Endodermal cell (in vitro differentiated cells): ENCODE measurements at regions not wholly inside any gene's neighbourhood (a gene's known extent, or its start where the extent isn't known, plus 50 kb on each side); places are given as distances from the start of the nearest gene placed in this dataset.

Source experiments
- DNase-seq: peaks from one replicate; pipeline ENCODE4 v3.0.0-alpha.2; 2017
- H3K27ac ChIP-seq: 2 replicates; pipeline ENCODE4 v1.5.1; 2013; ENCODE audit warnings: mild to moderate bottlenecking, low read depth, low read length, moderate library complexity
- H3K27me3 ChIP-seq: 2 replicates; pipeline ENCODE4 v1.6.1; 2013; ENCODE audit warnings: mild to moderate bottlenecking, low read length, moderate library complexity; ENCODE audit not compliant: insufficient read depth, control insufficient read depth, poor library complexity, severe bottlenecking
- H3K36me3 ChIP-seq: 2 replicates; pipeline ENCODE4 v1.7.0; 2013; ENCODE audit warnings: mild to moderate bottlenecking, low read length, moderate library complexity; ENCODE audit not compliant: control insufficient read depth, insufficient read depth
- H3K4me1 ChIP-seq: one replicate; pipeline ENCODE4 v1.7.0; 2013; ENCODE audit warnings: low read length; ENCODE audit not compliant: control insufficient read depth, insufficient read depth
- H3K4me3 ChIP-seq: 2 replicates; pipeline ENCODE4 v1.5.1; 2013; ENCODE audit warnings: mild to moderate bottlenecking, low read length, moderate library complexity
- H3K9ac ChIP-seq: 2 replicates; pipeline ENCODE4 v1.6.1; 2013; ENCODE audit warnings: mild to moderate bottlenecking, low read length, moderate library complexity; ENCODE audit not compliant: poor library complexity, severe bottlenecking; ENCODE audit errors: extremely low read depth
- H3K9me3 ChIP-seq: 2 replicates; pipeline ENCODE4 v1.6.1; 2013; ENCODE audit warnings: mild to moderate bottlenecking, low read length, moderate library complexity; ENCODE audit not compliant: control insufficient read depth
- H3K27ac Mint-ChIP-seq: 2 replicates; pipeline ENCODE4 v1.8.0; 2020; ENCODE audit warnings: mixed read lengths
- H3K27me3 Mint-ChIP-seq: 2 replicates; pipeline ENCODE4 v1.8.0; 2021; ENCODE audit warnings: mild to moderate bottlenecking, mixed read lengths; ENCODE audit not compliant: insufficient read depth
- H3K36me3 Mint-ChIP-seq: 2 replicates; pipeline ENCODE4 v1.8.0; 2020; ENCODE audit warnings: low read depth, mixed read lengths
- H3K4me1 Mint-ChIP-seq: 2 replicates; pipeline ENCODE4 v1.8.0; 2020; ENCODE audit warnings: mixed read lengths
- H3K4me3 Mint-ChIP-seq: 2 replicates; pipeline ENCODE4 v1.8.0; 2020; ENCODE audit warnings: mild to moderate bottlenecking, moderate library complexity, mixed read lengths
- H3K9me3 Mint-ChIP-seq: 2 replicates; pipeline ENCODE4 v1.8.0; 2020; ENCODE audit warnings: mild to moderate bottlenecking, mixed read lengths
- CTCF ChIP-seq: fragments of 200-600 bp; sonication (generic); conservative IDR thresholded peaks from 2 replicates; pipeline ENCODE4 v1.5.0; 2021; ENCODE audit warnings: antibody characterized with exemption, mild to moderate bottlenecking
- WGBS, 2 experiments: methylation state at CpG; one replicate each; pipeline versions ENCODE4 v1.1.5 to v1.1.7; 2013; ENCODE audit warnings: missing lambda C conversion rate in 2 of 2, mixed read lengths in 1 of 2; ENCODE audit not compliant: insufficient coverage in 1 of 2, insufficient read length in 1 of 2; 5-methylcytosine and 5-hydroxymethylcytosine counted together

GRCh38 chr17:31609331-31609730 lies 217.9 kb downstream of the RAB11FIP4 start:
- no peaks in the 10 kb centered on the region for H3K36me3 Mint-ChIP-seq
- no peak overlapping the region for H3K4me3 Mint-ChIP-seq
- Histone ChIP-seq H3K9ac (no peak overlapping the region), H3K27me3 (no peaks in the 10 kb centered on the region), H3K4me3 (no peak overlapping the region), H3K9me3 (no peaks in the 10 kb centered on the region), H3K4me1 (no peaks in the 10 kb centered on the region), H3K36me3 (no peaks in the 10 kb centered on the region), H3K27ac (no peak overlapping the region)
- 80 to 92% methylated on average over 1 to 3 of the region's 3 CpGs for WGBS, 2 experiments
- TF ChIP-seq CTCF = no peak
- no peak overlapping the region for H3K27ac Mint-ChIP-seq
- peaks cover 4% of the 10 kb centered on the region for H3K4me1 Mint-ChIP-seq
- no peaks in the 10 kb centered on the region for H3K27me3 Mint-ChIP-seq
- DNase-seq = no peak
- no peaks in the 10 kb centered on the region for H3K9me3 Mint-ChIP-seq

GRCh38 chr17:31608659-31609254 lies 217.3 kb downstream of the RAB11FIP4 start:
- 88 to 93% methylated on average over 2 to 3 of the region's 3 CpGs for WGBS, 2 experiments
- H3K36me3 ChIP-seq = no peaks in the 10 kb centered on the region
- H3K27me3 ChIP-seq = no peaks in the 10 kb centered on the region
- H3K4me3 Mint-ChIP-seq = no peak overlapping the region
- H3K9ac ChIP-seq = no peak overlapping the region
- H3K9me3 Mint-ChIP-seq = no peaks in the 10 kb centered on the region
- H3K4me3 ChIP-seq = no peak overlapping the region
- H3K9me3 ChIP-seq = no peaks in the 10 kb centered on the region
- no peak for DNase-seq
- no peak for TF ChIP-seq CTCF
- no peaks in the 10 kb centered on the region for H3K27me3 Mint-ChIP-seq
- H3K27ac ChIP-seq = no peak overlapping the region
- H3K4me1 ChIP-seq = no peaks in the 10 kb centered on the region
- H3K27ac Mint-ChIP-seq = no peak overlapping the region
- peaks cover 4% of the 10 kb centered on the region for H3K4me1 Mint-ChIP-seq
- no peaks in the 10 kb centered on the region for H3K36me3 Mint-ChIP-seq

GRCh38 chr17:31605761-31606160 lies 214.3 kb downstream of the RAB11FIP4 start:
- no peaks in the 10 kb centered on the region for H3K36me3 Mint-ChIP-seq
- DNase-seq = no peak
- H3K4me1 ChIP-seq = no peaks in the 10 kb centered on the region
- 100% methylated on average over 1 of the region's 1 CpG for WGBS, 2 experiments
- H3K27ac ChIP-seq = no peak overlapping the region
- H3K4me3 Mint-ChIP-seq = no peak overlapping the region
- no peak overlapping the region for H3K9ac ChIP-seq
- no peaks in the 10 kb centered on the region for H3K9me3 Mint-ChIP-seq
- no peak overlapping the region for H3K27ac Mint-ChIP-seq
- TF ChIP-seq CTCF = no peak
- no peaks in the 10 kb centered on the region for H3K27me3 ChIP-seq
- peaks cover 4% of the 10 kb centered on the region for H3K4me1 Mint-ChIP-seq
- H3K36me3 ChIP-seq = no peaks in the 10 kb centered on the region
- H3K4me3 ChIP-seq = no peak overlapping the region
- no peaks in the 10 kb centered on the region for H3K9me3 ChIP-seq
- no peaks in the 10 kb centered on the region for H3K27me3 Mint-ChIP-seq
